Thyroid gland (tissue), 4 donors: ENCODE measurements at regions not wholly inside any gene's neighbourhood (a gene's known extent, or its start where the extent isn't known, plus 50 kb on each side); places are given as distances from the start of the nearest gene placed in this dataset.

Experiments
- DNase-seq, 2 donors: peaks; one replicate each; pipeline ENCODE4 v3.0.0-alpha.2; 2019
- H3K27ac ChIP-seq, 3 donors: fragments of 200-600 bp; sonication (generic); 1 replicate in 2 of 3; 2 replicates in 1 of 3; pipeline ENCODE4 v1.5.1; 2016 to 2019; ENCODE audit warnings: mild to moderate bottlenecking in 1 of 3, moderate library complexity in 1 of 3
- H3K27me3 ChIP-seq: fragments of 200-600 bp; sonication (generic); one replicate; pipeline ENCODE4 v1.5.1; 2019
- H3K36me3 ChIP-seq, 2 donors: fragments of 200-600 bp; sonication (generic); one replicate each; pipeline ENCODE4 v1.5.1; 2016 to 2019
- H3K4me1 ChIP-seq, 2 donors: fragments of 200-600 bp; sonication (generic); one replicate each; pipeline ENCODE4 v1.5.1; 2017 to 2019
- H3K4me3 ChIP-seq, 3 donors: fragments of 200-600 bp; sonication (generic); replicated peaks in 1 of 3; 1 replicate in 2 of 3; 2 replicates in 1 of 3; pipeline ENCODE4 v1.5.1; 2016; ENCODE audit warnings: mild to moderate bottlenecking in 1 of 3
- H3K9me3 ChIP-seq: fragments of 200-600 bp; sonication (generic); one replicate; pipeline ENCODE4 v1.5.1; 2017
- POLR2A ChIP-seq, 2 donors: fragments of 450-650 bp; IDR thresholded peaks; one replicate each; pipeline ENCODE4 v1.6.1; 2017; ENCODE audit warnings: antibody characterized with exemption in 2 of 2, mild to moderate bottlenecking in 2 of 2, moderate library complexity in 1 of 2
- WGBS, 2 donors: methylation state at CpG; one replicate each; pipeline ENCODE4 v1.1.5; 2017; 5-methylcytosine and 5-hydroxymethylcytosine counted together
- intact Hi-C: fragments of 100-400 bp; cut with DNase I; formaldehyde crosslinking; loops from one replicate; pipeline ENCODE4 v1.15.1; 2023
- TF ChIP-seq, protein P1 (sequence below), 6 experiments: fragments of 200-600 bp in 3 of 6; fragments of 450-650 bp in 3 of 6; sonication (generic) in 3 of 6; IDR thresholded peaks; one replicate each; pipeline ENCODE4 v1.5.1; 2016 to 2019; ENCODE audit warnings: antibody characterized with exemption in 6 of 6, mild to moderate bottlenecking in 2 of 6, inconsistent platforms in 1 of 6, moderate library complexity in 1 of 6

DNA sequence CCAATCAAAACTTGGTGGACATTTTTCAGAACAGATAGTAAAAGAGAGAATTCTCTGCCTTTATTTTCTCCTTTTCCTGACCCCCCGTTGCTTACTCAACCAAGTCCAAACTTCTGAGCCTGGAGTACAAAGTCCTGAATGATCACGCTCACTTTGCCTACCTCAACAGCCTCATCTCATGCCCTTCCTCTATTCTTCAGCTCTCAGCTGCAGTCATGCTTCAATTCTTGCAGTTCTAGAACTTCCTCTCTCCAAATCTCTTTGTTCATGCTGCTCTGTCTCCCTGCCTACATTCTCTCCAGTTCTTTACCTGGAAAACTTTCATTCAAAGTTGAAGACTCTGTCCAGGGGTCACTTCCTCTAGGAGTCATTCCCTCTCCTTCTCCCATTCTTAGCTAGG, 398.5 kb upstream of the SLC24A2 start:
- whole genome bisulfite sequencing, 2 donors, result 55 to 62% methylated on average over 2 of the region's 2 CpGs
- Histone ChIP-seq H3K27ac (no peak overlapping the region), H3K36me3 (no peaks in the 10 kb centered on the region), H3K4me1 (no peaks in the 10 kb centered on the region), H3K27me3 (no peaks in the 10 kb centered on the region), H3K9me3 (no peaks in the 10 kb centered on the region), H3K4me3 (no peak overlapping the region)
- no peak for DNase-seq
- intact Hi-C loops, result no loop called here
- TF ChIP-seq POLR2A (IDR thresholded peaks at IDR 0.05), result no peak
- TF ChIP-seq, protein P1, sequence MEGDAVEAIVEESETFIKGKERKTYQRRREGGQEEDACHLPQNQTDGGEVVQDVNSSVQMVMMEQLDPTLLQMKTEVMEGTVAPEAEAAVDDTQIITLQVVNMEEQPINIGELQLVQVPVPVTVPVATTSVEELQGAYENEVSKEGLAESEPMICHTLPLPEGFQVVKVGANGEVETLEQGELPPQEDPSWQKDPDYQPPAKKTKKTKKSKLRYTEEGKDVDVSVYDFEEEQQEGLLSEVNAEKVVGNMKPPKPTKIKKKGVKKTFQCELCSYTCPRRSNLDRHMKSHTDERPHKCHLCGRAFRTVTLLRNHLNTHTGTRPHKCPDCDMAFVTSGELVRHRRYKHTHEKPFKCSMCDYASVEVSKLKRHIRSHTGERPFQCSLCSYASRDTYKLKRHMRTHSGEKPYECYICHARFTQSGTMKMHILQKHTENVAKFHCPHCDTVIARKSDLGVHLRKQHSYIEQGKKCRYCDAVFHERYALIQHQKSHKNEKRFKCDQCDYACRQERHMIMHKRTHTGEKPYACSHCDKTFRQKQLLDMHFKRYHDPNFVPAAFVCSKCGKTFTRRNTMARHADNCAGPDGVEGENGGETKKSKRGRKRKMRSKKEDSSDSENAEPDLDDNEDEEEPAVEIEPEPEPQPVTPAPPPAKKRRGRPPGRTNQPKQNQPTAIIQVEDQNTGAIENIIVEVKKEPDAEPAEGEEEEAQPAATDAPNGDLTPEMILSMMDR (IDR thresholded peaks at IDR 0.05), result no peak

DNA sequence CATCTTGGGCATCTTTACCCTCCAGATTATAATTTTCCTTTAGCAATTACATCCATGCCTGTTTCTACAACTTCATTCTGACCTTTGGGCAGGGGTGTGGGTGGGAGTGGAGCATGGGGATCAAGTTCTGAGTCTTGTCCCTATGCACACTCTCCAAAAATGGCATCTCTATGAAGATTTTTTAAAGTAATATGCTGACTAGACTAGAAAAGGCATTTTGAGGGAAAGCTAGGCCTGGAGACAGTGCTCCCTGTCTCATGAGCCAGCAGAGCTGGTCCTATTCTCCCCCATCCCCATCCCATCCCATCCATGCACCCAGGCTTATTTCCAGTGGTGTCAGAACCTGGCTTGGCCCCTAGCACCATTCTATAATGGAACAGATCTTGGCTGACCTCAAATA, 398.0 kb upstream of the SLC24A2 start:
- H3K9me3 ChIP-seq, result no peaks in the 10 kb centered on the region
- H3K4me1 ChIP-seq, result no peaks in the 10 kb centered on the region
- TF ChIP-seq, protein P1 (IDR thresholded peaks at IDR 0.05), result no peak
- no peak overlapping the region for H3K27ac ChIP-seq
- DNase-seq, result no peak
- intact Hi-C loops, result no loop called here
- no peak overlapping the region for H3K4me3 ChIP-seq
- H3K36me3 ChIP-seq, result no peaks in the 10 kb centered on the region
- no peaks in the 10 kb centered on the region for H3K27me3 ChIP-seq

DNA sequence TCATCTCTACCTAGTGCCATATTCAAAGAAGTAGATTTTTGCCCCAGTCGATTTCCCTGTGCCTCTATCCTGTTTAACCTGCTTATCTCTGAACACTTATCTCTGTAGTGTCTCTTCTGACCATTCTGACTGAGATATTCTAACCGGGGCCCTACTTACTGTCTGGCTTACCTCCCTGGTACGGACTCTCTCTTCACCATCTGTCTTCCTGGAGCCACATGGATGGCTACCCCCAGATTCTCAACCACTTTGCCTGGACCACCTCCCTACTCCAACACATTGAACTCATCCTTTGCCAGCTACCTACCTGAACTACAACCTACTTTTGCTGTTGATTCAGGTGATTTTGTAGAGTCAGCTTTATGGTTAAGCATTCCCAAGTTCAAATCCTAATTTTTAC, 397.4 kb upstream of the SLC24A2 start:
- Histone ChIP-seq H3K27ac (no peak overlapping the region), H3K4me1 (no peaks in the 10 kb centered on the region), H3K27me3 (no peaks in the 10 kb centered on the region), H3K9me3 (no peaks in the 10 kb centered on the region), H3K36me3 (no peaks in the 10 kb centered on the region), H3K4me3 (no peak overlapping the region)
- WGBS, 2 donors, result 86 to 89% methylated on average over 3 of the region's 3 CpGs
- intact Hi-C loops, result no loop called here
- TF ChIP-seq, protein P1 (IDR thresholded peaks at IDR 0.05), result no peak
- TF ChIP-seq POLR2A (IDR thresholded peaks at IDR 0.05), result no peak
- no peak for DNase-seq

DNA sequence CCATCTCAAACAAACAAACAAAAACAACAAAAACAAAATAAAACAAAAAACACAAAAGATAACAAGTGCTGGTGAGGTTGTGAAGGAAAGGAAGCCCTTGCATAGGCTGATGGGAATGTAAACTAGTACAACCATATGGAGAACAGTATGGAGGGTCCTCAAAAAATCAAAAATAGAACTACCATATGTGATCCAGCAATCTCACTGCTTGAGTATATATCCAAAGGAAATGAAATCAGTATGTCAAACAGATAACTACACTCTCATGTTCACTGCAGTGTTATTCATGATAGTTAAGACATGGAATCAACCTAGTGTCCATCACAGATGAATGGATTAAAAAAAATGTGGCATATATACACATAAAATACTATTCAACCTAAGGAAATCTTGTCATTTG, 395.7 kb upstream of the SLC24A2 start:
- no peak for TF ChIP-seq POLR2A (IDR thresholded peaks at IDR 0.05)
- TF ChIP-seq, protein P1 (IDR thresholded peaks at IDR 0.05), result no peak
- no peaks in the 10 kb centered on the region for H3K9me3 ChIP-seq
- no peak overlapping the region for H3K4me3 ChIP-seq
- no peaks in the 10 kb centered on the region for H3K27me3 ChIP-seq
- no peak overlapping the region for H3K27ac ChIP-seq
- no peaks in the 10 kb centered on the region for H3K4me1 ChIP-seq
- H3K36me3 ChIP-seq, result no peaks in the 10 kb centered on the region
- no peak for DNase-seq
- intact Hi-C loops, result no loop called here

DNA sequence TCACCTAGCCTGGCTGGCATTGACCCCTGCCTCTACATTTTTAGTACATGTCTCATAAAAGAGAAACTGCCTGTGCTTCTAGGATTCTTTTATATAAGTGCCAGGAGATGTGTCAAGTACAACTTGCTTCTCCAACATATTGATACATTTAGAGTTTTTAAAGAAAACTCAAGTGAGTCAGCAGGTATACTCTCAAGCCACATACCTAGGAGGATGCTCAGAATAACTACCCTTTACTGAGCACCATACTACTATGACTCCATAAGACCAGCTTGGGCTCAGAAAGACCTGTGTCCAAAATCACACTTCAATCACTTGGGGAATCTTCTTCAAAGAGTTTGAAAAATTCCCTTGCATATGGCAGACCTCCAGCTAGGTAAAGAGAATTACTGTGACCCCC, 389.8 kb upstream of the SLC24A2 start:
- Histone ChIP-seq H3K27me3 (no peaks in the 10 kb centered on the region), H3K4me3 (no peak overlapping the region), H3K4me1 (no peaks in the 10 kb centered on the region), H3K27ac (no peak overlapping the region), H3K36me3 (no peaks in the 10 kb centered on the region), H3K9me3 (no peaks in the 10 kb centered on the region)
- intact Hi-C loops, result no loop called here
- no peak for DNase-seq
- TF ChIP-seq, protein P1 (IDR thresholded peaks at IDR 0.05), result no peak
- no peak for TF ChIP-seq POLR2A (IDR thresholded peaks at IDR 0.05)
